Caki2 (cell line): ENCODE measurements at regions not wholly inside any gene's neighbourhood (a gene's known extent, or its start where the extent isn't known, plus 50 kb on each side); places are given as distances from the start of the nearest gene placed in this dataset.

Experiments
- DNase-seq: peaks from one replicate; pipeline ENCODE4 v3.0.0-alpha.2; 2015; ENCODE audit warnings: low read depth
- in situ Hi-C: cut with HindIII; loops from 2 replicates; pipeline ENCODE4 v1.10.0; 2016; ENCODE audit warnings: low sequenced_read_pairs, low pct_unique_long_range_greater_than_20kb, mixed read lengths

DNA sequence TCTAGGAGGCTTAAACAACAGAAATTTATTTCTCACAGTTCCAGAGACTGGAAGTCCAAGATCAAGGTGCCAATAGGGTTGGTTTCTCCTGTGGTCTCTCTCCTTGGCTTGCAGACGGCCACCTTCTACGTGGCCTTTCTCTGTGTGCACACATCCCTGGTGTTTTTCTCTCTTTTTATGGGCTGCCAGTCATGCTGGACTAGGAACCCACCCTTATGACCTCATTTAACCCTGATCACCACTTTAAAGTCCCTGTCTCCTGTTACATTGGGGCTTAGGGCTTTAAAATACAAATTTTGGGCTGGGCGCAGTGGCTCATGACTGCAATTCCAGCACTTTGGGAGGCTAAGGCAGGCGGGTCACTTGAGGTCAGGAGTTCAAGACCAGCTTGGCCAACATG is 157.1 kb downstream of the TLE1 start:
- in situ Hi-C loops, result no loop called here
- no peak for DNase-seq

DNA sequence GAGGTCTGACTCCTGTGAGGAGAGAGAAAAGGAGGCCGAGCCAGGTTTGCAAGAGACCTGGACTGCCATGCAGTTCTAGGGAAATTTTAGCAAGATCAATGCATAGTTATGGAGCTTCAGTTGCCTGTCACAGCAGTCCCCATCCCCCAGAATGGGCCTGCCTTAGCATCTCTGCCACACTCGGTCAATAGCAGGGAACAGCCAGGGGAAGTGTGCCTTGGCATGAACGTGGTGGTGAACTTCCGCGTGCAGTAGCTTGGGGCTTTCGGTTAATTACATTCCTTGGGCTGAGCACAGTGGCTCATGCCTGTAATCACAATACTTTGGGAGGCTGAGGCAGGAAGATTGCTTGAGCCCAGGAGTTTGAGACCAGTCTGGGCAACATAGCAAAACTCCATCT is 157.8 kb downstream of the TLE1 start:
- in situ Hi-C loops, result no loop called here
- no peak for DNase-seq

DNA sequence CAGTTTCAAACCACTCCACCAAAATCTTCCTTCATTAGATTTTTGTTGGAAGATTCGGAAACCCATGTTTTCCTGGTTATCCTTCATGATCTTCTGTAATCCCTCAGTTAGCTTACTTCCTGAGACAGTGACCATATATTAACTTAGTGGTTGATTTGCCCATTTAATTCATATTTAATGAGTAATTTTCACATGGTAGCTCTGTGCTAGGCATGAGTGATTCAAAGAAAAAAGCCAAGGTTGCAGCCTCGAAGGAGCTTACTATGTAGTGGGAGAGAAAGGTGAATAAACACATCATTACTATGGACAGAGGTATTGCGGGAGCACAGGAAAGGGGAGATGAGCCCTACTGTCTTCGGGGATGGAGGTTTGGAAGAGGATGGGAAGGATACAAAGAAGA is 158.5 kb downstream of the TLE1 start:
- no peak for DNase-seq
- in situ Hi-C loops, result no loop called here

DNA sequence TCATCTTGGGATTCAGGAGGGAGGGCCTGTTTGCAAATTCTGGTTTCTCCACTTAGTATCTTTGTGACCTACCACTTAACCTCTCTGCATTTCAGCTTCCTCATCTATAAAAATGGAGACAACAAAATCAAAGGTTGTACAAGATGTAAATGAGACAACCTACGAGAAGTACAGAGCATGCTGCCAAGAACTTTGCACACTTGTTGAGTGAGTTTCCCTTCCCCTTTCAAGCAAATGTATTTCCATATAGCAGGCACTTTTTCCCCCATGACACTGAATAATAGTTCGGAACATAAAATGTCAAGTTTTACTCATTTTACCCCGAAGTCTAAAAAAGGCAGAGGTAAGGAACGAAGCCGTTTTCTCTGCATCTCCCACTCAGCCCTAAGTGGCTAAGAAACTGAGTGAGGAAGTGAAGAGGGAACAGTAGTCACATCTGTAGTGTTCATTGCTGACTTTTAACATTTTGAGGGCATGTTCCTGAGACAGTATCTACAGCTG is 159.0 kb downstream of the TLE1 start:
- DNase-seq, result no peak
- in situ Hi-C loops, result no loop called here

DNA sequence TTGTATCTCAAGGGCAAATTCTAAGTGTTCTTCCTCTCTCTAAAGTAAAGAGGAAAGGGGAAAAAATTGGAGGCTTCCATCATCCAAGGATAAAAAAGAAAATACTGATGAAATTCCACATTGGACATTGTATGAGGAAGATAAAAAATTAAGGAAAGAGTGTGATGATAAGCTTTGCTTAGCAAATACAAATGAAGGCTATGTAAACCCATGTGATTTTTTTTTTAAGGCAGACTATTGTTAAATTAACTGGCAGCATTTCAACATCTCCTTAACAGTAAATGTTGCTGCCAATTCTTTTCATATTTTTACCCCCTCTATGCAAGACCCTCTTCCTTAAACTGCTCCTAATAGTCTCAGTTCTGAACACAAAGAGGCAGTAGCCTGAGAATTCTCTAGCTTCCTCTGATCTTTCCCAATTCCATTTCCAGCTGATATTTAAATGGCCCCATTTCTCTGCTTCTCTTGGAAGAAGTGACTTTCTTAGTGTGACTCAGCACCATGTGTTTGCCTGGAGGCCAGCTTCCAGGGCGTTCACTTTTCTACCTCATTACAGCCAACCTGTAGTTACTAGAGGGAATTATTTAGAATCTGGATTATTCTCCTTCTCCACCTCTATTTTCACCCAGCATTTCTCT is 159.7 kb downstream of the TLE1 start:
- in situ Hi-C loops, result no loop called here
- peak; percentile 49 for DNase-seq

DNA sequence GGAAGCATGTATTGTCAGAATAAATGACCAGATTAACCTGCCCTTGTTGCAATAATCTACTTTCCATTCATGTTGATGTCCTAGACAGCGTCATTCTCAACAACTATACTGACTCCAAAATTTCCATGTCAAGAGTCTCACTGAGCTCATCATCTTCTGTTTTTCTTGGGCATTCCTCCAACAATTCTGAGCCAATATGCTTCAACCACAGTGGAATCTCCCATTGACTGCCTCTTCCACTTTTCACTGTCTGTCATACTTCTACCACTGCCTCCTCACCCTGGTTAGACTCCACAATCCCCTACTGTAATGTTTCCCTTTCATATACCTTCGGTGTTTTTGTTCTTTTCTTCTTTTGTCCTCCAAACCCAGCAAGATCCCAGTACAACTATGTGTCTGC is 162.8 kb downstream of the TLE1 start:
- in situ Hi-C loops, result no loop called here
- peak; percentile 57 for DNase-seq

DNA sequence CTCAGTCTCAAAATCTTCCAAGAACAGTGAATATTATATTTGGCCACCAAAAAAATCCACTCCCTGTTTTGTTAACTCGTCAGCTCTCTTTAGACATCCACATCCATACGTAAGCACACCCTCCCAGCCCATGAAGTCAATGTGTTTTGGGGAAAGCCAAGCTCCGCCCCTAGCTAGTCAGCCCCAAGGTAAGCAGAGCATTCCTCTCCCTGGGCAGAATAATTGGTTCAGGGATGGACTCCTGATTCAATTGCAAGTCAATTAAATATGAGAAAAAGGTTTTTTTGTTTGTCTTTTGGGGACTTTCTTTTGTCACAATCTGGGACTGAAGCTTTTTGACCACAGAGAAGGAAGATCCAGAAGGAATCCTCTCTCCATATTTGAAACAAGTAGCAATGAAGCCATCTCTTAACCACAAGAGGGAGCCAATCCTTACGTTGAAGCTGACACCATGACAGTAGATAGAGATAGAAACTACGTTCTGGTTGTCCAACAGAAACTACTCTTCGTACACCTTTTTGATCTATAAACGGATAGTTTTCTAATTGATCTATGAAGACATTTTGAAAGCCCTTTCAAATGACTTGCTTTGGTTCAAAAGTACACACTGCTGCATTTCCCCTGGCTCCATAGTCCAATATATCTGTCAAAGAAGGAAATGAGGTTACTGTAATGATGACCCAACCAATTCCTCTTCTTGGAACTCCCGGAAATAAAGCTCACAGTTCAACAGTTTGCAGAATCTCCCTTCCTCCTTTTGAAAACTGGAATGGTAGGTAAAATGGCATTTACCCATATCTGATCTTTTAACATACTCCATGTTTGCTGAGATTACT is 166.4 kb downstream of the TLE1 start:
- DNase-seq, result peak; percentile 45
- in situ Hi-C loops, result no loop called here

DNA sequence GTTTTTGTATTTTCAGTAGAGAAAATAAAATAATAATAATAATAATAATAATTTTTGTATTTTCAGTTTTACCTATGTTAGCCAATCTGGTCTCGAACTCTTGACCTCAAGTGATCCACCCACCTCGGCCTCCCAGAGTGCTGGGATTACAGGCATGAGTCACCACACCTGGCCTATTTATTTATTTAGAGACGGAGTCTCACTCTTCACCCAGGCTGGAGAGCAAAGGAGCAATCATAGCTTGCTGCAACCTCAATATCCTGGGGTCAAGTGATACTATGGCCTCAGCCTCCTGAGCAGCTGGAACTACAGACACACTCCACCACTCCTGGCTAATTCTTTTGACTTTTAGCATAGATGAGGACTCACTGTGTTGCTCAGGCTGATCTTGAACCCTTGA is 167.5 kb downstream of the TLE1 start:
- no peak for DNase-seq

DNA sequence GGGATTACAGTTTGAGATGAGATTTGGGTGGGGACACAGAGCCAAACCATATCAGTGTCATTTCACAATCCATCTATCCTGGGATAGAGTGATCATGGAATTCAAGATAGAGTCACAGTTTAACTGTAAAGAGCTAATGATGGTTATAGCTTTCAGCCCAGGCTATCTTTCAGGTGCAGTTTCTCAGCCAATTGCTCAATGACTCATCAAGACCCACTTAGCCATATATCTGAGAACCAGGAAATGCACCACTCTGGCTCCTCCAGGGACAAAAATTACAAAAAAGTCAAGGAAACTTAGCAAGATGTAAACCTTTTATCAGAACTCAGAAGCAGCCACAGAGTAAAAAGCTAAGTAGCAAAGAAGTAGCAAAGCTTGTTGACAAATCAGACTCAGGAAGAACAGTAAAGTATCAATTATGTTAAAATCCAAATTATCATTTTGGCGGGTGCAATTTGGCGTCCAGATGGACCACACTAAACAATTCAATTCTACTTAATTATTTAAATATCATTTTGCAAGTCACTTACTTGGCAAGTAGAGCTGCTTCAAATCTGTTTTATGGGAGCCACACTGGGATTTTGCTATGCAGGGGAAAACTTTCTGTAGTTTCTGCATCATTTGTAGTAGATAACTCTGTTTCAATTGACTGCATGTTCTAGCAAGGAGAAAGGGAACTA is 169.4 kb downstream of the TLE1 start:
- no peak for DNase-seq
- in situ Hi-C loops, result no loop called here

More for the DNA sequence above, 167.5 kb downstream of the TLE1 start:
- in situ Hi-C loops, result no loop called here

DNA sequence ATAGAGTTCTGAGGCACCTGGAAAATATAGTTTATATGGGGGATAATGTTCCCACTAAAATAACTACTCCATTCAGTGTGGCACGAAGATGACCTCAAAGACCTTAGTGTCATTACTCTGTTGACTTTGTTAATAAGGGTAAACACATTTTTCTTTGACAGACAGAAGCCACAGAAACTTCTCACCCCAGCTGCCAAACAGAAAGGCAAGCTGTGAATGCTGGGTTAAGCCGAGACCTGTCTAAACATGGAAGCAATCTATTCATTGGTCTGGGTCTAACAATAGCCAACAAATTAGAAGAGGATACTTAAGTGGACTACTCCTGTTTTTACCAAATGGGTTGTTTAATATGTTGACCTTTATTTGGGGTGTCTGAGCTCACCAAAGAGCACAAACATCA is 171.4 kb downstream of the TLE1 start:
- in situ Hi-C loops, result no loop called here
- no peak for DNase-seq

DNA sequence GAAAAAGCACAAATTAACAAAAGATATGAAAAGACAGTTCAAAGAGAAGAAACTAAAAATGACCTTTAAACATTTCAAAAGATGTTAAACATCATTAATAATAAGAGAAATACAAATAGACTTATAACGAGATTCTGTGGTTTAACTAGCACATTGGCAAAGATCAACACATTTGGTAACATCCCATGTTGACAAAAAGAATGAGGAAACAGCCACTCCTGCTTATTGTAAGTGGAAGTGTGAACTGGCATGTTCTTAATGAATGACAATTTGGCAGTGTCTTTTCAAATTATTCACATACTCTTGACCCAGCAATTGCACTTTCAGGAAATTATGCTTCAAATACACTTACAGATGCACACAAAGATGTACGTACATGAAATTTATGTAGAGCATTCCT is 176.3 kb downstream of the TLE1 start:
- no peak for DNase-seq
- in situ Hi-C loops, result no loop called here

DNA sequence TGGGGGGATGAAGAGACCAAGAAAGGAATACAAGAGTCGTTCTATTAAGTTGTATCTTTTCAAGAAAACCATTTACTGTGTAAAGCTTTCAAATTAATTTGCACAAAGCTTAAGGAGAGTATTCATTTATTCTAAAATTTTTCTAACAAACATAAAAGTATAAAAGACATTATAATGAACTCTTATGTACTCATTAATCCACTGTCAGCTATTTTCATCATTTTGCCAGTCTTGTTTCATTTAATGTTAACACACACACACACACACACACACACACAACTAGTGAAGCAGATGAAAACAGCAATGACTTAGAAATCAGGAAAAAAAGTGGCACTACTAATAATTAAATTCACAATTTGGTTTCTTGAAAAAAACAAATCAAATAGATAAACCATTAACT is 176.7 kb downstream of the TLE1 start:
- in situ Hi-C loops, result no loop called here
- no peak for DNase-seq

DNA sequence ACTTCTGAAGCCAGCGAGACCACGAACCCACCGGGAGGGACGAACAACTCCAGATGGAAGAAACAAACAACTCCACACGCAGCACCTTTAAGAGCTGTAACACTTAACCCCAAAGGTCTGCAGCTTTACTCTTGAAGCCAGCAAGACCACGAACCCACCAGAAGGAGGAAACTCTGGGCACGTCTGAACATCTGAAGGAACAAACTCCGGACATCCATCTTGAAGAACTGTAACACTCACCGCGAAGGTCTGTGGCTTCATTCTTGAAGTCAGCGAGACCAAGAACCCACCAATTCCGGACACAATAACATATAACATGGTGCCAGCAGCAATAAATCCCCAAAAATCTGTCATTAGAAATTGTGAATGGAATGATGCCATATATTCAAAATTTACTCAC is 180.9 kb downstream of the TLE1 start:
- DNase-seq, result no peak
- in situ Hi-C loops, result no loop called here

DNA sequence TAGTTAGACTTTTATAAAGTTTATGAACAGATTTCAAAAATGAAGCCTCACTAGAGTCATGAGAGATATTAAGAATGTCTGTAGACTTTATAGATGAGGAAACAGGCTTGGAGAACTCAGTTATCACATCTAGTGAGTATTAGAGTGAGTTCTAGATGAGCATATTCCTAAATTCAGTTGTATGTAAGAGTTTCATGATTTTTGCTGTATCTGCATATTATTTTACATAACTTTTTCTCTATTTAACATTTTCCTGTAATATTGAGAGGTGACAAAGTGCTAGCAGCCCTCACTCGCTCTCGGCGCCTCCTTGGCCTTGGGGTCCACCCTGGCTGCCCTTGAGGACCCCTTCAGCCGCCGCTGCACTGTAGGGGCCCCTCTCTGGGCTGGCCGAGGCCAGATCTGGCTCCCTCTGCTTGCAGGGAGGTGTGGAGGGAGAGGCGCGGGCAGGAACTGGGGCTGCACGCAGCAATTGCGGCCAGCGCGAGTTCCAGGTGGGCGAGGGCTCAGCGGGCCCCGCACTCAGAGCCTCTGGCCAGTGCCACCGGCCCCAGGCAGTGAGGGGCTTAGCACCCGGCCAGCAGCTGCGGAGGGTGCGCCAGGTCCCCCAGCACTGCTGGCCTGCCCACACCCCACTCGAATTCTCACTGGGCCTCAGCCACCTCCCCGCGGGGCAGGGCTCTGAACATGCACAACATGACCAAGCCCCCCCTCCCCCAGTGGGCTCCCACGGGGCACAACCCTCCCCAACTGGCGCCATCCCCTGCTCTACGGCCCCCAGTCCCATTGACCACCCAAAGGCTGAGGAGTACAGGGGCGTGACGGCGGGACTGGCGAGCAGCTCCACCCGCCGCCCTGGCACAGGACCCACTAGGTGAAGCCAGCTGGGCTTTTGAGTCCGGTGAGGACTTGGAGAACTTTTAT is 182.1 kb downstream of the TLE1 start:
- DNase-seq, result no peak
- in situ Hi-C loops, result no loop called here

DNA sequence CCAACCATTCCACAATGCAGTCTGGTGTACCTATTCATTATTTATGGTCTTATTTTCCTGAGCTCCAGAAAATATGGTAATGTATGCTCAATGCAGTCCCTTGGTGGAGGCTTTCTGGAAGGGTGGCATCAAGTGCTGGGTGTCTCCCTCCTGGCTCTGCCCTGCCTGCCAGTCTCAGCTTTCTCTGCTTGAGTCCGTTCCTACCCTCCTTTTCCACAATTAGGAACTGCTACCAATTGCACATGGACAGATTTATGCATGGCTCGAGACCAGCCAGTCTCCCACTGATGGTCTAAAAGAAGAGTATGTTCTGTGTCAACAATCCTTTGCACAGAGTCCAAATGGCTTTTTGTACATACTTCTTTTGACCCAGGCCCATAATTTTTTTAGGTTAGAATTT is 189.8 kb downstream of the TLE1 start:
- in situ Hi-C loops, result no loop called here

DNA sequence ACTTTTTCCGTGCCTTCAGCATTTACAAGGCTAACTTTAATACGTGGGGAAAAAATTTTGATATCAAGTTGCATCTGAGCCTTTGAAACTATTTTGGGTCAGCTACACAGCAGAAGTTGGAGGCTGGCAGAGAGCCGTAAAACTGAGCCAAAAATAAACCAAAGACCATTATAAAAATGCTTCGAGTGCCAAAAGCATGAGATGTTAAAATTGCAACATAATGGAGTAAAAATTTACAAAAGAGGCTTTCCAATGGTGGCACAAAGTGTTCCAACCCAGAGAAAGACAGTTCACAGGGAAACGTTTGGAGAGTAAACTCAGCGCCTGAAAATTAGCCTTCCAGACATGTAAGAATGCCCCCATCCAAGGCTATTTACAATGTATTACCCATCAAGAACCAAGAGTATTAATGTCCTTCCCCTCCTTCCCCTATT is 190.3 kb downstream of the TLE1 start:
- in situ Hi-C loops, result no loop called here
- DNase-seq, result no peak

More for the DNA sequence above, 189.8 kb downstream of the TLE1 start:
- no peak for DNase-seq

DNA sequence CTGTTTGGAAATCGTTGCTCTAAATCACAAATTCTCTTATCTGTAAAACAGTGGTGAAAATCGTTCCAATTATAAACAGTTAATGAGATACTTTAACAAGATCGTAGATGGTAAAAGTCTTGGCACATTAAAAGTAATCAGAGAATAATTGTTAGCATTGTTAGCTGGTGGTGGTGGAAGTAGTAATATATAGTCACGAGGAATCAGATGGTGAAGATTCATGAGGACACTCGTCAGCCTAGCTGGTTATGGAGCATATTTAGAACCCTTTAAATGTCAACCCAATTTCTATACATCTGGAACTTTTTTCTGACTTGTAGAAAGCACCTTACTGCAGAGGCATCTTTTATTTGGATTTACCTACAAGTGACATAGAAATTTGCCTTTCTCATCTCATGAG is 190.8 kb downstream of the TLE1 start:
- in situ Hi-C loops, result no loop called here
- DNase-seq, result no peak

DNA sequence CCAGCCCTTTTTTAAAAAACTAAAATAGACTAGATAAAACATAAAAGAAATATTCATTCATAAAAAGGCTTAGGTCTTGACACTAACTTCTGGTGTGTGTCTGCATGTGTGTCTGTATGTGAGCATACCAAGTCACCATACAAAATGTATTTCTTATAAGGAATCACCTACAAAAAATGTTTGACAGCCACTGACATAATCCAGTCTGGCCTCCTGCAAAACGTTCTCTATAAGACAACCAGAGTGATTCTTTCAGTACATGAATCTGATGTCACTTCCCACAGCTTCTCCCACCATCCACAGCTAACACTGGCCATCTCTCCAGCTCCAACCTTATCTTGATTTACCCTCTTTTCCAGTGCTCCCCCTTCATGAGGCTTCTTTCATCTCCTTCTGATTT is 192.3 kb downstream of the TLE1 start:
- in situ Hi-C loops, result no loop called here
- no peak for DNase-seq
